Natural killer cell (primary cell): ENCODE measurements at regions not wholly inside any gene's neighbourhood (a gene's known extent, or its start where the extent isn't known, plus 50 kb on each side); places are given as distances from the start of the nearest gene placed in this dataset.

Experiments used
- ATAC-seq, 3 donors: fragments of 150-1000 bp in 2 of 3; fragments of 200-7000 bp in 1 of 3; cut with Tn5 transposase; 1 replicate in 1 of 3; 2 replicates in 2 of 3; pipeline ENCODE4 v1.10.0; 2021; ENCODE audit warnings: mild to moderate bottlenecking in 2 of 3, moderate library complexity in 2 of 3
- DNase-seq, 2 donors: peaks; one replicate each; pipeline versions ENCODE4 v3.0.0 to v3.0.0-alpha.2; 2013 to 2021; ENCODE audit warnings: mixed read lengths in 1 of 2
- H3K27ac ChIP-seq: one replicate; pipeline ENCODE4 v1.5.1; 2013; ENCODE audit warnings: mild to moderate bottlenecking, low read length
- H3K27me3 ChIP-seq: one replicate; pipeline ENCODE4 v1.6.1; 2013; ENCODE audit warnings: low read length; ENCODE audit not compliant: control insufficient read depth, insufficient read depth
- H3K36me3 ChIP-seq: one replicate; pipeline ENCODE4 v1.6.1; 2013; ENCODE audit warnings: low read length; ENCODE audit not compliant: control insufficient read depth, insufficient read depth
- H3K4me1 ChIP-seq: one replicate; pipeline ENCODE4 v1.6.1; 2013; ENCODE audit warnings: low read length; ENCODE audit not compliant: control insufficient read depth, insufficient read depth
- H3K4me3 ChIP-seq: one replicate; pipeline ENCODE4 v1.5.1; 2013; ENCODE audit warnings: low read length
- H3K9me3 ChIP-seq: one replicate; pipeline ENCODE4 v1.6.1; 2013; ENCODE audit warnings: low read length; ENCODE audit not compliant: control insufficient read depth, insufficient read depth
- H3K27ac Mint-ChIP-seq, 2 donors: one replicate each; pipeline ENCODE4 v1.8.0; 2022; ENCODE audit warnings: mild to moderate bottlenecking in 2 of 2, mixed read lengths in 2 of 2, moderate library complexity in 1 of 2
- H3K27me3 Mint-ChIP-seq, 2 donors: one replicate each; pipeline ENCODE4 v1.8.0; 2022; ENCODE audit warnings: low read depth in 2 of 2, mixed read lengths in 2 of 2
- H3K36me3 Mint-ChIP-seq: one replicate; pipeline ENCODE4 v1.8.0; 2022; ENCODE audit warnings: mixed read lengths
- H3K4me1 Mint-ChIP-seq, 2 donors: one replicate each; pipeline ENCODE4 v1.8.0; 2022; ENCODE audit warnings: mixed read lengths in 2 of 2
- H3K4me3 Mint-ChIP-seq: one replicate; pipeline ENCODE4 v1.8.0; 2022; ENCODE audit warnings: mild to moderate bottlenecking, moderate library complexity, mixed read lengths
- H3K9me3 Mint-ChIP-seq, 2 donors: one replicate each; pipeline ENCODE4 v1.8.0; 2022; ENCODE audit warnings: mixed read lengths in 2 of 2
- WGBS: methylation state at CpG from one replicate; pipeline ENCODE4 v1.1.7; 2013; ENCODE audit warnings: missing lambda C conversion rate; ENCODE audit not compliant: insufficient coverage; 5-methylcytosine and 5-hydroxymethylcytosine counted together
- intact Hi-C: fragments of 100-400 bp; cut with micrococcal nuclease; formaldehyde crosslinking; loops from one replicate; pipeline ENCODE4 v1.14.2; 2022
- TF ChIP-seq, protein P1 (sequence below): fragments of 200-600 bp; IDR thresholded peaks from one replicate; pipeline ENCODE4 v1.8.0; 2022; ENCODE audit warnings: antibody characterized with exemption

DNA sequence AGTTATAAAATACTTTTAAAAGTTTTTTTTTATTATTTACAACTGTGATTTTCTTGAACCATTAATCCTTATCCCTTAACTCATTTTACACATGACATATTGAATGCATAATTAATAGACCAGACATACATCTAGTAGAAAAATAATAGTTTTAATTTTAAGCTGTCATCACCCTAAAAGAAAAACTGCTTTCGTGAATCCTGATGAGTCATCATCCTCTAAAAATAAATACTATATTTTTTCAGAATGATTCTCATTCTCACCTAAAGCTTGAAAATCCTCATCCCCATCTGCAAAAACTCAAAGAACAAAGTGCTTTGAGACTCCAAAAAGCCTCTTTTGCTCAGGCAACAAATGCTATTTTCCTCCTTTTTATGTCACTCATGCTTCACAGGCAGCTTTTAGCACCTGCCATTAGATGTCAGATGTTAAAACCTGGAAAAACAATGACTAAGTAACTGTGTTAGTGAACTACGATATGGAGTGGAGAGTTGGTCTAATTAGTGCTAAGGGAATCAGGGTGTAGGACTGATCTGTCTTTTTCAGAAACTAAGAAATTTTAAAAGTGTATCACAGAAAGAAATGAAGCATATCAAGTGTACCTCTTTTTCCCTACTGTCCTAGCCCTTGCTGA is 297.6 kb downstream of the TMX3 start:
- intact Hi-C loops = no loop called here
- 63% methylated on average over 2 of the region's 2 CpGs for WGBS

DNA sequence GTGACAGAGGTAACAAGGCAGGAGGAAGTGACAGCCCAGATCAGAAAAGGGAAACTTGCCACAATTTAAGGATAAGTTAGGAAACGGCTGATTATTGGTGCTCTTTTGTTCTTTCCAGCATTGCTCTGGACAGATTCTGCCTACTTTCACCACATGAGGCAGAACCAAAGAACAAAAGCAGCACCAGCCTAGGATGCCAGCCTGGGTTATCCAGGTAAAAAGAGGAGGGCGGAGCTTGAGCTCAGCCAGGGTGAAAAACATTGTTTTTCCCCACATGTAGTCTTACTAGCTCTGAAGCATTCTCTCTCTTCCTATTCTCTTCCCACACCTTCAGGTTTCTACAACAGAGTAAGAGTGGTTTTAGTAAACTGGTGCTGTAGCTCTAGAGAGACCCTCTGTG is 300.5 kb downstream of the TMX3 start:
- Mint-ChIP-seq H3K4me3 (no peak overlapping the region), H3K4me1 (no peaks in the 10 kb centered on the region), H3K27me3 (no peaks in the 10 kb centered on the region), H3K36me3 (no peaks in the 10 kb centered on the region), H3K9me3 (peaks cover 2 to 5% of the 10 kb centered on the region in 2 donors), H3K27ac (no peak overlapping the region)
- ATAC-seq = no peak
- no peak overlapping the region for H3K4me3 ChIP-seq
- H3K27ac ChIP-seq = no peak overlapping the region
- no peaks in the 10 kb centered on the region for H3K27me3 ChIP-seq
- TF ChIP-seq, protein P1, sequence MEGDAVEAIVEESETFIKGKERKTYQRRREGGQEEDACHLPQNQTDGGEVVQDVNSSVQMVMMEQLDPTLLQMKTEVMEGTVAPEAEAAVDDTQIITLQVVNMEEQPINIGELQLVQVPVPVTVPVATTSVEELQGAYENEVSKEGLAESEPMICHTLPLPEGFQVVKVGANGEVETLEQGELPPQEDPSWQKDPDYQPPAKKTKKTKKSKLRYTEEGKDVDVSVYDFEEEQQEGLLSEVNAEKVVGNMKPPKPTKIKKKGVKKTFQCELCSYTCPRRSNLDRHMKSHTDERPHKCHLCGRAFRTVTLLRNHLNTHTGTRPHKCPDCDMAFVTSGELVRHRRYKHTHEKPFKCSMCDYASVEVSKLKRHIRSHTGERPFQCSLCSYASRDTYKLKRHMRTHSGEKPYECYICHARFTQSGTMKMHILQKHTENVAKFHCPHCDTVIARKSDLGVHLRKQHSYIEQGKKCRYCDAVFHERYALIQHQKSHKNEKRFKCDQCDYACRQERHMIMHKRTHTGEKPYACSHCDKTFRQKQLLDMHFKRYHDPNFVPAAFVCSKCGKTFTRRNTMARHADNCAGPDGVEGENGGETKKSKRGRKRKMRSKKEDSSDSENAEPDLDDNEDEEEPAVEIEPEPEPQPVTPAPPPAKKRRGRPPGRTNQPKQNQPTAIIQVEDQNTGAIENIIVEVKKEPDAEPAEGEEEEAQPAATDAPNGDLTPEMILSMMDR = no peak
- H3K4me1 ChIP-seq = no peaks in the 10 kb centered on the region
- H3K9me3 ChIP-seq = no peaks in the 10 kb centered on the region
- no peaks in the 10 kb centered on the region for H3K36me3 ChIP-seq
- DNase-seq = no peak
- intact Hi-C loops = no loop called here
- WGBS = 53% methylated on average over 1 of the region's 2 CpGs

More for the DNA sequence above, 297.6 kb downstream of the TMX3 start:
- Mint-ChIP-seq H3K36me3 (no peaks in the 10 kb centered on the region), H3K4me3 (no peak overlapping the region), H3K9me3 (peaks cover 8 to 12% of the 10 kb centered on the region in 2 donors), H3K27me3 (no peaks in the 10 kb centered on the region), H3K27ac (no peak overlapping the region), H3K4me1 (no peaks in the 10 kb centered on the region)
- no peak overlapping the region for H3K27ac ChIP-seq
- H3K36me3 ChIP-seq = no peaks in the 10 kb centered on the region
- no peak overlapping the region for H3K4me3 ChIP-seq
- TF ChIP-seq, protein P1 = no peak
- no peaks in the 10 kb centered on the region for H3K4me1 ChIP-seq
- DNase-seq = no peak
- H3K9me3 ChIP-seq = no peaks in the 10 kb centered on the region
- ATAC-seq = no peak
- H3K27me3 ChIP-seq = no peaks in the 10 kb centered on the region

DNA sequence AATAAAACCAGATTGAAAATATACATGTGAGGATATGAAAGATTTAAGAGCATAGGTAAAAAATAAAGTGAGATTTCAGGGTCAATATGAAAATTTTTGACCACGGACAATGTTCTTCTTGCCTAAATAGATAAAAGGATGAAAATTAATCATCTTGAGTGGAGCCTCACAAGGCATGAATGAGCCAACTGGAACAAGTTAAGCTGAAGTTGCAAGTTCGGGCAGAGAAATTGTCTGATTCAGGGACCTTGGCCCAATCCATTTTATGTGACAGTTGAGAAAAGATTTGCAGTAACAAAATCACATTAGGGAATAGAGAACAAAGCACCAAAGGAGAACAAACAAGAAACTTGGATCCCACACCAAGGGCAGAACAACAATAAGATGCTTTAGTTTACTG is 305.3 kb downstream of the TMX3 start:
- Histone ChIP-seq H3K27me3 (no peaks in the 10 kb centered on the region), H3K36me3 (no peaks in the 10 kb centered on the region), H3K27ac (no peak overlapping the region), H3K4me1 (no peaks in the 10 kb centered on the region), H3K9me3 (no peaks in the 10 kb centered on the region), H3K4me3 (no peak overlapping the region)
- Mint-ChIP-seq H3K27me3 (no peaks in the 10 kb centered on the region), H3K9me3 (peaks cover 6% of the 10 kb centered on the region in 2 donors), H3K4me3 (no peak overlapping the region), H3K36me3 (no peaks in the 10 kb centered on the region), H3K4me1 (no peaks in the 10 kb centered on the region), H3K27ac (no peak overlapping the region)
- no peak for ATAC-seq
- DNase-seq = no peak
- 85% methylated on average over 2 of the region's 2 CpGs for WGBS
- intact Hi-C loops = no loop called here
- TF ChIP-seq, protein P1 = no peak

DNA sequence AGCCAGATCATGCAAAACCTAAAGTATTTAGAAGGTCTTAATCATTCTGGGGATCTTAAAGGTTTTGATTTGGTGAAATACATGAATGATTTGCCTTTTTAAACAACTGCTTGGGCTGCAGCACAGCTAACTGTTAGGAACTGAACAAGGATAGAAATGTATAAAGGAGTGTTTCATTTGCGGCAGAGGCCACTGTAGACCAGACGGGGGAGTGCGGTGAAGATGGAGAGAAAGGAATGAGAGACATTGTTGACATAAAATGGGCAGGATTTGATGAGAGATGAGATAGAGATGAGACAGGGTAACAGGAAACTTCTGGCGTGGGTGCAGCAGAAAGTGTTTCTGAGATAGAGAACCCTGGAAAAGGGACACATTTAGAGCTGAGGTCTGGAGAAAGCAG is 308.1 kb downstream of the TMX3 start:
- peaks cover 8 to 10% of the 10 kb centered on the region in 2 donors for H3K9me3 Mint-ChIP-seq
- Histone ChIP-seq H3K4me1 (no peaks in the 10 kb centered on the region), H3K4me3 (no peak overlapping the region), H3K27me3 (no peaks in the 10 kb centered on the region), H3K36me3 (no peaks in the 10 kb centered on the region), H3K9me3 (no peaks in the 10 kb centered on the region), H3K27ac (no peak overlapping the region)
- no peak for ATAC-seq
- H3K27me3 Mint-ChIP-seq = no peaks in the 10 kb centered on the region
- DNase-seq = no peak
- H3K4me3 Mint-ChIP-seq = no peak overlapping the region
- H3K4me1 Mint-ChIP-seq = no peaks in the 10 kb centered on the region
- no peak overlapping the region for H3K27ac Mint-ChIP-seq
- 84% methylated on average over 4 of the region's 4 CpGs for WGBS
- intact Hi-C loops = no loop called here
- TF ChIP-seq, protein P1 = no peak
- no peaks in the 10 kb centered on the region for H3K36me3 Mint-ChIP-seq
